Thyroid gland (tissue), 4 donors: ENCODE measurements at regions not wholly inside any gene's neighbourhood (a gene's known extent, or its start where the extent isn't known, plus 50 kb on each side); places are given as distances from the start of the nearest gene placed in this dataset.

Source experiments
- DNase-seq, 2 donors: peaks; one replicate each; pipeline ENCODE4 v3.0.0-alpha.2; 2019
- H3K27ac ChIP-seq, 3 donors: fragments of 200-600 bp; sonication (generic); 1 replicate in 2 of 3; 2 replicates in 1 of 3; pipeline ENCODE4 v1.5.1; 2016 to 2019; ENCODE audit warnings: mild to moderate bottlenecking in 1 of 3, moderate library complexity in 1 of 3
- H3K27me3 ChIP-seq: fragments of 200-600 bp; sonication (generic); one replicate; pipeline ENCODE4 v1.5.1; 2019
- H3K36me3 ChIP-seq, 2 donors: fragments of 200-600 bp; sonication (generic); one replicate each; pipeline ENCODE4 v1.5.1; 2016 to 2019
- H3K4me1 ChIP-seq, 2 donors: fragments of 200-600 bp; sonication (generic); one replicate each; pipeline ENCODE4 v1.5.1; 2017 to 2019
- H3K4me3 ChIP-seq, 3 donors: fragments of 200-600 bp; sonication (generic); replicated peaks in 1 of 3; 1 replicate in 2 of 3; 2 replicates in 1 of 3; pipeline ENCODE4 v1.5.1; 2016; ENCODE audit warnings: mild to moderate bottlenecking in 1 of 3
- H3K9me3 ChIP-seq: fragments of 200-600 bp; sonication (generic); one replicate; pipeline ENCODE4 v1.5.1; 2017
- POLR2A ChIP-seq, 2 donors: fragments of 450-650 bp; IDR thresholded peaks; one replicate each; pipeline ENCODE4 v1.6.1; 2017; ENCODE audit warnings: antibody characterized with exemption in 2 of 2, mild to moderate bottlenecking in 2 of 2, moderate library complexity in 1 of 2
- WGBS, 2 donors: methylation state at CpG; one replicate each; pipeline ENCODE4 v1.1.5; 2017; 5-methylcytosine and 5-hydroxymethylcytosine counted together
- intact Hi-C: fragments of 100-400 bp; cut with DNase I; formaldehyde crosslinking; loops from one replicate; pipeline ENCODE4 v1.15.1; 2023
- TF ChIP-seq, protein P1 (sequence below), 6 experiments: fragments of 200-600 bp in 3 of 6; fragments of 450-650 bp in 3 of 6; sonication (generic) in 3 of 6; IDR thresholded peaks; one replicate each; pipeline ENCODE4 v1.5.1; 2016 to 2019; ENCODE audit warnings: antibody characterized with exemption in 6 of 6, mild to moderate bottlenecking in 2 of 6, inconsistent platforms in 1 of 6, moderate library complexity in 1 of 6

DNA sequence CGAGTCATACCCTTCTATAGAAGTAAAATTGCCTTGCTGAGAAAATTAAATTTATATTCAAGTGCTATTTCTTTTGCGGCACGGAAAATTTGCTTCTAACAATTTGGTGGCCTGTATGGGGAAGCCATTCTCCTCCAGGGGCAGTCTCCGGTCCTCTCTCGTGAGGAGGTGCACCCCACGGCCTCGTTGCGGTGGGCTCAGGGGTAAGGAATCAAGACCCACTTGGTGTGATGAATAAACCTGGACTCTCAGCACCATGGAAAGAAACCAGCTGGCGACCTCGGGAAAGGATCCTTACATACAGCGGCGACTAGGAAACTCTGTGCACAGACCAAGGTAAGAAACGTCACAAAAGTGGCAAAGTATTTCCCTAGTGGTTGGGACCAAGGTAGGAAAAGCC, 252.9 kb downstream of the DPY19L2 start:
- H3K4me1 ChIP-seq = no peaks in the 10 kb centered on the region
- DNase-seq = no peak
- H3K9me3 ChIP-seq = no peaks in the 10 kb centered on the region
- WGBS, 2 donors = 96 to 97% methylated on average over 13 of the region's 13 CpGs
- no peaks in the 10 kb centered on the region for H3K36me3 ChIP-seq
- H3K27ac ChIP-seq = no peak overlapping the region
- H3K27me3 ChIP-seq = no peaks in the 10 kb centered on the region
- no peak overlapping the region for H3K4me3 ChIP-seq
- TF ChIP-seq POLR2A (IDR thresholded peaks at IDR 0.05) = no peak
- TF ChIP-seq, protein P1, sequence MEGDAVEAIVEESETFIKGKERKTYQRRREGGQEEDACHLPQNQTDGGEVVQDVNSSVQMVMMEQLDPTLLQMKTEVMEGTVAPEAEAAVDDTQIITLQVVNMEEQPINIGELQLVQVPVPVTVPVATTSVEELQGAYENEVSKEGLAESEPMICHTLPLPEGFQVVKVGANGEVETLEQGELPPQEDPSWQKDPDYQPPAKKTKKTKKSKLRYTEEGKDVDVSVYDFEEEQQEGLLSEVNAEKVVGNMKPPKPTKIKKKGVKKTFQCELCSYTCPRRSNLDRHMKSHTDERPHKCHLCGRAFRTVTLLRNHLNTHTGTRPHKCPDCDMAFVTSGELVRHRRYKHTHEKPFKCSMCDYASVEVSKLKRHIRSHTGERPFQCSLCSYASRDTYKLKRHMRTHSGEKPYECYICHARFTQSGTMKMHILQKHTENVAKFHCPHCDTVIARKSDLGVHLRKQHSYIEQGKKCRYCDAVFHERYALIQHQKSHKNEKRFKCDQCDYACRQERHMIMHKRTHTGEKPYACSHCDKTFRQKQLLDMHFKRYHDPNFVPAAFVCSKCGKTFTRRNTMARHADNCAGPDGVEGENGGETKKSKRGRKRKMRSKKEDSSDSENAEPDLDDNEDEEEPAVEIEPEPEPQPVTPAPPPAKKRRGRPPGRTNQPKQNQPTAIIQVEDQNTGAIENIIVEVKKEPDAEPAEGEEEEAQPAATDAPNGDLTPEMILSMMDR (IDR thresholded peaks at IDR 0.05) = no peak
- intact Hi-C loops = no loop called here

DNA sequence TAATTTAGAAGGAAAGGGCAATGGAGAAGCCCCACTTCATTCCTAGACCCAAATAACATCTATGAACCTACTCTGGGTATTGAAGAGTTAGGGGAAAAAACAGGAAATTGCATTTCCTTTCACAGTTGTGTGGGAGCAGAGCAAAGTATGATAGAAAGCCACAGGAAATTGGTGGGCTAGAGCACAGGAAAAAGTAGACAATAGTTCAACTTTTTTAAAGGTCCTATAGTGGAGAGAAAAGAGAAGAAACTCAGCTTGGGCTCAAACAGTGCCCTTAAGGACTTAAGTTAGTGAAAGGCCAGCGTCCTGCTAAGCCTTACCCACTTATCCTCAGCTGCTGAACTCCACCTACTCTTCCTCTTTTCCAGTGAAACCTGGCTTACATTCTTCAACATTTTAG, 258.1 kb downstream of the DPY19L2 start:
- no peak for DNase-seq
- intact Hi-C loops = no loop called here
- no peak overlapping the region for H3K27ac ChIP-seq
- no peaks in the 10 kb centered on the region for H3K4me1 ChIP-seq
- no peaks in the 10 kb centered on the region for H3K27me3 ChIP-seq
- H3K4me3 ChIP-seq = no peak overlapping the region
- H3K36me3 ChIP-seq = no peaks in the 10 kb centered on the region
- TF ChIP-seq, protein P1 (IDR thresholded peaks at IDR 0.05) = no peak
- TF ChIP-seq POLR2A (IDR thresholded peaks at IDR 0.05) = no peak
- no peaks in the 10 kb centered on the region for H3K9me3 ChIP-seq
- WGBS, 2 donors = 62 to 70% methylated on average over 1 of the region's 1 CpG

DNA sequence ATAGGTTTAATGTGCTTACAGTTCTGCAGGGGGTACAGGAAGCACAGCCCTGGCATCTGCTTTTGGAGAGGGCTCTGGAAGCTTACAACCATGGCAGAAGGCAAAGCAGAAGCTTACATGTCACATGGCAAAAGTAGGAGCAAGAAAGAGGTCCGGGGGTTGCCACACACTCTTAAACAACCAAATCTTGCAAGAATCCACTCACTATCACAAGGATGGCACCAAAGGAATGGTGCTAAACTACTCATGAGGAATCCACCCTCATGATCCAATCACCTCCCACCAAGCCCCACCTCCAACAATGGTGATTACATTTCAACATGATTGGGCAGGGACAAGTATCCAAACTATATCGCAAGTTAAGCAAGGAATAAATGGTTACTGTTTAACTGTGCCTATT, 255.8 kb upstream of the AVPR1A start:
- H3K4me3 ChIP-seq = no peak overlapping the region
- H3K36me3 ChIP-seq = no peaks in the 10 kb centered on the region
- DNase-seq = no peak
- no peaks in the 10 kb centered on the region for H3K9me3 ChIP-seq
- H3K27me3 ChIP-seq = no peaks in the 10 kb centered on the region
- H3K27ac ChIP-seq = no peak overlapping the region
- TF ChIP-seq, protein P1 (IDR thresholded peaks at IDR 0.05) = no peak
- TF ChIP-seq POLR2A (IDR thresholded peaks at IDR 0.05) = no peak
- WGBS, 2 donors = 92 to 96% methylated on average over 2 of the region's 2 CpGs
- intact Hi-C loops = no loop called here
- no peaks in the 10 kb centered on the region for H3K4me1 ChIP-seq

DNA sequence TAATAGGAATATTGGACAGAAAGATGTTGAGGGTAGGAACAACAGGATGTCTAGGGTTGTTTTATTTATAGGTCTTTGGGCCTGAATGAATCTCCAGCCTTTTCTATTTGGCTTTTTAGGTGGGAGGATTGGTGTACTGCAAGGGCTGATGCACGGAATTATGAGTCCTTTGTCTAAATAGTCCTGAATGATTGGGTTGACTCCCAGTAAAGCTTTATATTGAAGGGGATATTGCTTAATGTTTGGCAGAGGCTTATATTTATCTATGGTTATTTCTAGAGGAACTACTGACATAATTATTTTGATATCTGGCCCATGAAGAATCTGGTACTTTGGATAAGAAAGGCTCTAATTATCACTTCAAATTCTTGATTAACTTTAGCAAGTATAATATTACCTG, 253.6 kb upstream of the AVPR1A start:
- DNase-seq = no peak
- H3K27ac ChIP-seq = no peak overlapping the region
- no peak for TF ChIP-seq POLR2A (IDR thresholded peaks at IDR 0.05)
- TF ChIP-seq, protein P1 (IDR thresholded peaks at IDR 0.05) = no peak
- H3K4me1 ChIP-seq = no peaks in the 10 kb centered on the region
- 0% methylated on average over 1 of the region's 1 CpG for WGBS, 2 donors
- H3K36me3 ChIP-seq = no peaks in the 10 kb centered on the region
- intact Hi-C loops = no loop called here
- H3K9me3 ChIP-seq = no peaks in the 10 kb centered on the region
- no peak overlapping the region for H3K4me3 ChIP-seq
- H3K27me3 ChIP-seq = no peaks in the 10 kb centered on the region

DNA sequence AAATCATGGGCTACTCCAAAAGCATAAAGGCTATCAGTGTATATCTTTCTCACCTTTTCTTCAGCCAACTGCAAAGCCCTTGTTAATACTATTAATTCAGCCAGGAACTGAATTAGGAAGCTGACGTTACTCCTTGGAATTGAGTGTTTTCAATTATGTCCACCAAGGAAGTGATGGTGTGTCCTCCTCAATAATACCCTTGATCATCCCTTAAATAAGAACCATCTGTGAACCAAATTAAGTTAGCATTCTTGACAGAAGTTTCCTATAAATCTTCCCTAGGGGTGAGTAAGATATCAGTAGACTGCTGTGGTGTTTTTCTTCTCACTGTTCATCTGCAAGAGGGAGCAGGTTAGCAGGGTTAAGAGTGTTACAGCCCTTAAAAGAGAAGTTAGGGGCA, 252.3 kb upstream of the AVPR1A start:
- Histone ChIP-seq H3K36me3 (no peaks in the 10 kb centered on the region), H3K27ac (no peak overlapping the region), H3K4me3 (no peak overlapping the region), H3K9me3 (no peaks in the 10 kb centered on the region), H3K4me1 (no peaks in the 10 kb centered on the region), H3K27me3 (no peaks in the 10 kb centered on the region)
- 30 to 50% methylated on average over 1 of the region's 1 CpG for whole genome bisulfite sequencing, 2 donors
- no peak for TF ChIP-seq POLR2A (IDR thresholded peaks at IDR 0.05)
- TF ChIP-seq, protein P1 (IDR thresholded peaks at IDR 0.05) = no peak
- DNase-seq = no peak
- intact Hi-C loops = no loop called here
